Keratinocyte (primary cell): ENCODE measurements at regions not wholly inside any gene's neighbourhood (a gene's known extent, or its start where the extent isn't known, plus 50 kb on each side); places are given as distances from the start of the nearest gene placed in this dataset.

Experiments used
- DNase-seq: peaks from one replicate; pipeline ENCODE4 v3.0.0-alpha.2; 2011; ENCODE audit warnings: low read depth, missing footprints, low spot score
- FAIRE-seq: peaks from 2 replicates; lab custom pipeline; 2011; peaks lifted over from hg19 to GRCh38; lab: Jason Lieb, UNC
- H2AFZ ChIP-seq: 2 replicates; pipeline ENCODE4 v1.6.0; 2012; ENCODE audit warnings: low read length, control low read depth, inconsistent platforms; ENCODE audit not compliant: control insufficient read depth
- H3K27ac ChIP-seq: 2 replicates; pipeline ENCODE4 v1.5.1; 2011; ENCODE audit warnings: low read length; ENCODE audit not compliant: control insufficient read depth, insufficient read depth
- H3K27me3 ChIP-seq: 3 replicates; pipeline ENCODE4 v1.6.0; 2011; ENCODE audit warnings: low read length; ENCODE audit not compliant: control insufficient read depth, insufficient read depth; ENCODE audit errors: extremely low read depth
- H3K36me3 ChIP-seq, 2 experiments: 2 replicates in 1 of 2; 3 replicates in 1 of 2; pipeline ENCODE4 v1.5.1; 2011; ENCODE audit warnings: low read length in 2 of 2, mild to moderate bottlenecking in 1 of 2; ENCODE audit not compliant: control insufficient read depth in 2 of 2, insufficient read depth in 2 of 2; ENCODE audit errors: extremely low read depth in 1 of 2
- H3K4me1 ChIP-seq: 3 replicates; pipeline ENCODE4 v1.5.1; 2011; ENCODE audit warnings: low read length; ENCODE audit not compliant: control insufficient read depth, insufficient read depth; ENCODE audit errors: extremely low read depth
- H3K4me2 ChIP-seq: 3 replicates; pipeline ENCODE4 v1.6.0; 2011; ENCODE audit warnings: low read depth, low read length; ENCODE audit not compliant: control insufficient read depth, insufficient read depth; ENCODE audit errors: extremely low read depth
- H3K4me3 ChIP-seq, 3 experiments: fragments of 200-600 bp in 1 of 3; sonication (generic) in 1 of 3; 2 replicates in 2 of 3; 3 replicates in 1 of 3; pipeline ENCODE4 v1.5.1; 2011 to 2016; ENCODE audit warnings: low read length in 3 of 3, mild to moderate bottlenecking in 3 of 3, control low read depth in 2 of 3, inconsistent platforms in 1 of 3, low read depth in 1 of 3, mixed read lengths in 1 of 3, mixed run types in 1 of 3, moderate library complexity in 1 of 3; ENCODE audit not compliant: control insufficient read depth in 2 of 3, insufficient read depth in 2 of 3; ENCODE audit errors: extremely low read depth in 1 of 3
- H3K79me2 ChIP-seq: 2 replicates; pipeline ENCODE4 v1.6.0; 2012; ENCODE audit warnings: low read length; ENCODE audit not compliant: control insufficient read depth, insufficient read depth
- H3K9ac ChIP-seq: 3 replicates; pipeline ENCODE4 v1.6.0; 2011; ENCODE audit warnings: low read length; ENCODE audit not compliant: control insufficient read depth, insufficient read depth; ENCODE audit errors: extremely low read depth
- H3K9me1 ChIP-seq: 3 replicates; pipeline ENCODE4 v1.6.0; 2011; ENCODE audit warnings: low read length; ENCODE audit not compliant: control insufficient read depth, insufficient read depth; ENCODE audit errors: extremely low read depth
- H3K9me3 ChIP-seq: 2 replicates; pipeline ENCODE4 v1.5.1; 2012; ENCODE audit warnings: low read depth, low read length; ENCODE audit not compliant: control insufficient read depth
- H4K20me1 ChIP-seq: 3 replicates; pipeline ENCODE4 v1.6.0; 2011; ENCODE audit warnings: low read length; ENCODE audit not compliant: control insufficient read depth, insufficient read depth; ENCODE audit errors: extremely low read depth
- CTCF ChIP-seq, 3 experiments: IDR thresholded peaks in 1 of 3; conservative IDR thresholded peaks in 1 of 3; optimal IDR thresholded peaks in 1 of 3; 2 replicates in 2 of 3; 3 replicates in 1 of 3; pipeline versions ENCODE3 to v1.5.1; 2011; ENCODE audit warnings: low read length in 3 of 3, mild to moderate bottlenecking in 3 of 3, moderate library complexity in 2 of 3, control low read depth in 1 of 3, inconsistent platforms in 1 of 3; ENCODE audit not compliant: insufficient read depth in 2 of 3; ENCODE audit errors: extremely low read depth in 1 of 3
- EZH2 ChIP-seq: IDR thresholded peaks from one replicate; pipeline ENCODE4 v1.6.1; 2012; ENCODE audit warnings: inconsistent platforms, mild to moderate bottlenecking, low read length, moderate library complexity
- dilution Hi-C: fragments of 300-500 bp; cut with MboI; formaldehyde crosslinking; loops from one replicate; pipeline ENCODE4 v1.7.0; 2020; ENCODE audit warnings: low sequenced_read_pairs; ENCODE audit not compliant: extremely low pct_ligation_motif_present

- no peak overlapping the region for H3K4me3 ChIP-seq
- TF ChIP-seq EZH2 (no peak), CTCF (optimal IDR thresholded peaks at IDR 0.05 in 1 of 3, IDR thresholded peaks at IDR 0.05 in 1 of 3, conservative IDR thresholded peaks at IDR 0.05 in 1 of 3; ENCODE audit: extremely low read depth in 1 of 3, insufficient read depth in 2 of 3, low read length in 3 of 3) (no peak)
- H3K4me1 ChIP-seq: no peaks in the 10 kb centered on the region
- dilution Hi-C loops: no loop called here
- no peaks in the 10 kb centered on the region for H3K79me2 ChIP-seq
- no peak overlapping the region for H3K9ac ChIP-seq
- no peak for DNase-seq
- no peaks in the 10 kb centered on the region for H4K20me1 ChIP-seq
- no peak for FAIRE-seq
- no peaks in the 10 kb centered on the region for H3K36me3 ChIP-seq
- H3K27me3 ChIP-seq: no peaks in the 10 kb centered on the region
- no peak overlapping the region for H3K4me2 ChIP-seq
- no peak overlapping the region for H2AFZ ChIP-seq
- H3K9me3 ChIP-seq: no peaks in the 10 kb centered on the region
- no peaks in the 10 kb centered on the region for H3K9me1 ChIP-seq
- H3K27ac ChIP-seq: no peak overlapping the region
Measured at GRCh38 chr14:86020841-86021240, 490.9 kb downstream of the FLRT2 start.

GRCh38 chr14:86015941-86016340, 486.0 kb downstream of the FLRT2 start:
- dilution Hi-C loops: no loop called here
- FAIRE-seq: no peak
- H3K4me2 ChIP-seq: no peak overlapping the region

More at GRCh38 chr14:86015941-86016340, 486.0 kb downstream of the FLRT2 start:
- Histone ChIP-seq H2AFZ (no peak overlapping the region), H3K27ac (no peak overlapping the region), H3K4me3 (no peak overlapping the region), H3K9me1 (no peaks in the 10 kb centered on the region), H3K4me1 (no peaks in the 10 kb centered on the region), H3K9ac (no peak overlapping the region), H3K27me3 (no peaks in the 10 kb centered on the region), H4K20me1 (no peaks in the 10 kb centered on the region), H3K36me3 (no peaks in the 10 kb centered on the region), H3K79me2 (no peaks in the 10 kb centered on the region), H3K9me3 (no peaks in the 10 kb centered on the region)
- no peak for DNase-seq
- TF ChIP-seq CTCF (optimal IDR thresholded peaks at IDR 0.05 in 1 of 3, IDR thresholded peaks at IDR 0.05 in 1 of 3, conservative IDR thresholded peaks at IDR 0.05 in 1 of 3; ENCODE audit: extremely low read depth in 1 of 3, insufficient read depth in 2 of 3, low read length in 3 of 3): no peak
